ENCODE measurements at regions not wholly inside any gene's neighbourhood (a gene's known extent, or its start where the extent isn't known, plus 50 kb on each side); places are given as distances from the start of the nearest gene placed in this dataset.

DNA sequence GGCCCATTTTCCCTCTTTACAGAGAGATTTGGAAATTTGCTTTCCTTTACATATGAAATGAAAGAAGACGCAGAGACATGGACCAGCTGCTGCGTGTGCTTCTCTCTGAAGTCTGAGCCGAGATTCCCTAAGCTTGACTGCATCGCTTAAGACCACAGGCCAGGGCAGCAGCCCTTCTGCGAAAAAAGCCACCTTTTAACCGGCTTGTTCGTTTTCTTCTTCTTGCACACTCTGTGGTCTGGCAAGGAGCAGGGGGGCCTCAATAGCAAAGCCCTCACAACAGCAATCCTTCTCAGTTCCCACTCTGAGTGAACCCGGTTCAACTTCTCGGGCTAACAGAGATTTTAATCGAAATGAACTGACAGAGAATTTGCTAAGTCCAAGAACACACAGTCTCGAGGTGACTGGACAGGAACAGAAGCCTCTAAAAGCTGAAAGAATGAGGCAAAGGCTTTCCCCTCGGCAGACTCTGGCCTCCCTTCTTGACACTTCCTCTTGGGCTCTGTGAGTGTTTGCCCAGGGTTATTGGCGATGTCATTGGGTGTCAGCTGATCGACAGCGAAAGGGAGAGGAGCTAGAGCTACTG, 512.9 kb upstream of the KLF4 start:
- DNase-seq (ENCODE audit: low read depth, low spot score) (peak; percentile 4), ATAC-seq (no peak)
- no peak overlapping the region for H2AFZ ChIP-seq (ENCODE audit: low read depth, low read length, poor library complexity, severe bottlenecking)
- RAD21 ChIA-PET (ENCODE audit: low non-redundant PET in 1 of 2, low total read pairs in 2 of 2, uncharacterized antibody in 2 of 2, unreplicated experiment in 2 of 2), result no interaction called here
- H3K4me2 ChIP-seq (ENCODE audit: low read length), result peak overlapping the region; percentile 66
- no peaks in the 10 kb centered on the region for H3K27me3 ChIP-seq (ENCODE audit: insufficient read depth, low read length)
- H3K9ac ChIP-seq (ENCODE audit: low read length), result peak overlapping the region; percentile 59
- H4K20me1 ChIP-seq (ENCODE audit: insufficient read depth), result no peaks in the 10 kb centered on the region
- CTCF ChIA-PET, result interaction anchor here (0.6 kb wide), 1 partner anchor 121 kb away, joined by 6 read pairs; no protein-coding TSS in a partner anchor
- no peaks in the 10 kb centered on the region for H3K9me2 ChIP-seq (ENCODE audit: insufficient read depth)
- no peaks in the 10 kb centered on the region for H3K79me2 ChIP-seq (ENCODE audit: insufficient read depth, low read length)
- H3K9me3 ChIP-seq (ENCODE audit: control insufficient read depth in 1 of 2, insufficient read depth in 1 of 2, low read depth in 1 of 2, low read length in 2 of 2), result no peaks in the 10 kb centered on the region
- H3K27ac ChIP-seq (ENCODE audit: low read depth, low read length), result peak overlapping the region; percentile 82
- H3K4me1 ChIP-seq (ENCODE audit: control insufficient read depth in 1 of 2, insufficient read depth in 2 of 2, low read length in 2 of 2), result peaks cover 41 to 63% of the 10 kb centered on the region in 2 experiments
- intact Hi-C loops (cut with micrococcal nuclease), result loop anchor here (5.0 kb wide), 2 partner anchors 270 to 565 kb away; no protein-coding TSS in a partner anchor
- no TSS peak for BruUV-seq (replicated peaks)
- no peak for TF ChIP-seq SIN3A (IDR thresholded peaks at IDR 0.05; ENCODE audit: low read depth)
- no peak for TF ChIP-seq CEBPB (IDR thresholded peaks at IDR 0.05; ENCODE audit: low read depth)
- TF ChIP-seq EZH2 (IDR thresholded peaks at IDR 0.05), result no peak
- 0 out of 2 replicates have a peak, but pooled peaks have one; percentile 14 for TF ChIP-seq POLR2AphosphoS5 (IDR thresholded peaks at IDR 0.05; ENCODE audit: low read depth, low read length)
- POLR2A ChIA-PET, result interaction anchor here (0.6 kb wide), 1 partner anchor 657 kb away, joined by 5 read pairs; no protein-coding TSS in a partner anchor
- peak overlapping the region in 1 of 2 experiments; percentile 8; a peak in 2 of 4 replicates for H3K4me3 ChIP-seq (replicated peaks in 1 of 2; ENCODE audit: low read depth in 1 of 2, low read length in 2 of 2)
- no peaks in the 10 kb centered on the region for H3K36me3 ChIP-seq (ENCODE audit: control insufficient read depth in 1 of 2, insufficient read depth in 2 of 2, low read length in 2 of 2)

DNA sequence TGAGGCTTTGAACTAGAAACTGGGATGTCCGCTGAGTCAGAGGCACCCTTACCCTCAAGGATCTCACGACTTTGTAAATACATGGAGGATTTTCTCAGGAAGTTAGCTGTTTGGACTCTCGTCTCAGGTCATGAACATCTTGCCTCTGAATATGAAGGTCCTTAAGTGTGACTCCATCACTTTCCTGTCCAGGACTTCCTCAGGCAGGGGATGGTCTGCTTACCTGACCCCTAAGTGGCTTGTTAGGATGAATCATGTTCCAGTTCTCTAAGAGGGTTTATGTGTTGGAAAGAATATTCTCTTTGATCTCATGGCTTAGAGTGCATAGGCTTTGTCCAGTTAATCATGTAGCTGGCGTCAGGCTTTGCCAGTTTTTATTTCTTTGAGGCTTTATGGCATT, 511.7 kb upstream of the KLF4 start:
- Histone ChIP-seq H3K4me3 (replicated peaks in 1 of 2; ENCODE audit: low read depth in 1 of 2, low read length in 2 of 2) (peak overlapping the region in 1 of 2 experiments; percentile 8; a peak in 2 of 4 replicates), H3K4me1 (ENCODE audit: control insufficient read depth in 1 of 2, insufficient read depth in 2 of 2, low read length in 2 of 2) (peaks cover 41 to 63% of the 10 kb centered on the region in 2 experiments), H3K79me2 (ENCODE audit: insufficient read depth, low read length) (no peaks in the 10 kb centered on the region), H3K36me3 (ENCODE audit: control insufficient read depth in 1 of 2, insufficient read depth in 2 of 2, low read length in 2 of 2) (no peaks in the 10 kb centered on the region), H4K20me1 (ENCODE audit: insufficient read depth) (no peaks in the 10 kb centered on the region), H3K27ac (ENCODE audit: low read depth, low read length) (peak overlapping the region; percentile 82), H3K27me3 (ENCODE audit: insufficient read depth, low read length) (no peaks in the 10 kb centered on the region), H3K9ac (ENCODE audit: low read length) (peak overlapping the region; percentile 59), H2AFZ (ENCODE audit: low read depth, low read length, poor library complexity, severe bottlenecking) (peak overlapping the region; percentile 14), H3K9me3 (ENCODE audit: control insufficient read depth in 1 of 2, insufficient read depth in 1 of 2, low read depth in 1 of 2, low read length in 2 of 2) (no peaks in the 10 kb centered on the region), H3K9me2 (ENCODE audit: insufficient read depth) (no peaks in the 10 kb centered on the region), H3K4me2 (ENCODE audit: low read length) (peak overlapping the region; percentile 66)
- intact Hi-C loops (cut with micrococcal nuclease), result loop anchor here (1.0 to 5.0 kb wide), 7 partner anchors 48 to 566 kb away; no protein-coding TSS in a partner anchor
- ChIA-PET RAD21 (ENCODE audit: low non-redundant PET in 1 of 2, low total read pairs in 2 of 2, uncharacterized antibody in 2 of 2, unreplicated experiment in 2 of 2) (interaction anchor here in 1 of 2 experiments (1.2 kb wide), 1 partner anchor 48 kb away, joined by 3 read pairs; no protein-coding TSS in a partner anchor), POLR2A (interaction anchor here (1.4 to 2.0 kb wide), 2 partner anchors 12 to 512 kb away, joined by 4 to 8 read pairs; partner anchors contain the start of gene KLF4), CTCF (interaction anchor here (1.4 kb wide), 1 partner anchor 579 kb away, joined by 3 read pairs; no protein-coding TSS in a partner anchor)
- peak; percentile 79 for ATAC-seq
- peak; percentile 98 for DNase-seq (ENCODE audit: low read depth, low spot score)
- BruUV-seq (replicated peaks), result no TSS peak
- TF ChIP-seq TCF7L2 (IDR thresholded peaks at IDR 0.05; ENCODE audit: borderline replicate concordance, extremely low read depth, insufficient read depth, insufficient read length) (peak; percentile 82), YY1 (IDR thresholded peaks at IDR 0.05; ENCODE audit: extremely low read depth, insufficient replicate concordance, low read depth, low read length) (peak; percentile 44), SP1 (IDR thresholded peaks at IDR 0.05; ENCODE audit: low read depth) (no peak), ZBTB33 (IDR thresholded peaks at IDR 0.05; ENCODE audit: extremely low read depth, insufficient replicate concordance, low read length) (peak; percentile 71), EZH2 (IDR thresholded peaks at IDR 0.05) (no peak), POLR2AphosphoS5 (IDR thresholded peaks at IDR 0.05; ENCODE audit: low read depth, low read length) (peak; percentile 58)

All from HCT116 (cell line).